IPS-NIHi7 (cell line): ENCODE measurements at regions not wholly inside any gene's neighbourhood (a gene's known extent, or its start where the extent isn't known, plus 50 kb on each side); places are given as distances from the start of the nearest gene placed in this dataset.

Source experiments
- DNase-seq: peaks from one replicate; pipeline ENCODE4 v3.0.0; 2012; ENCODE audit warnings: mixed read lengths; ENCODE audit errors: extremely low spot score

DNA sequence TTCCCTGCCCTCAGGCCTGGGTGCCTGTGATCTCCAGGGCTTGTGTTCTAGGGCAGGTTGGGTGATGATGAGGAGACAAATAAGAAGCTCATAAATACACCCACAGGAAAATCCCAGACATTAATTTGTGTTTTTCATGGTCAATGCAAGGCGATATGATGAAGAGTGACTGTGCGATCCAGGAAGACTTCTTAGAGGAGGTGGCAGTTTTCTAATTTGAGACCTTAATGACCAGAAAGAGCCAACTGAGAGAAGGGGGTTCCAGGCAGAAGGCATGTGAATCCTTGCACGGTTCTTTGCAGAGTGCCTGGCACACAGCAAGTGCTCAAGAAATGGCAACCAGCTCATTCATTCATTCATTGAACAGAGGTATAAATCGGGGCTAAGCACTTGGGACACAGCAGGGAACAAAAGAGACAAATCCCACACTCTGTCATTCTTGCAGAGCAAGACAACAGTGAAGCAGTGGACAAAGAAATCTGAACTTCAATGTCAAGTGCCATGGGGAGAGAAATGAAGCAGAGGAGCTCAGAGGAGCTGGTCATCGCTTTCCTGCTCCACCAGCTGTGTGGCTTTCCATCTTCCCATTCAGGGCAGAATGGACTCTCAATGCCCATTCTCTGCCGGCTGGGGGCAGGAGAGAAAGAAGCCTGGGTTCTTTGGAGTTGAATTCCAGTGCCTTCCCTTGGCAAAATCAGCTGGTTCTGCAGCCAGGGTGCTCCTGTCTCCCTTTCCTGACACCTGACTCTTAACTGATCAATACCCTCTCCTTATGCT lies 128.3 kb downstream of the AACS start:
- DNase-seq: no peak

DNA sequence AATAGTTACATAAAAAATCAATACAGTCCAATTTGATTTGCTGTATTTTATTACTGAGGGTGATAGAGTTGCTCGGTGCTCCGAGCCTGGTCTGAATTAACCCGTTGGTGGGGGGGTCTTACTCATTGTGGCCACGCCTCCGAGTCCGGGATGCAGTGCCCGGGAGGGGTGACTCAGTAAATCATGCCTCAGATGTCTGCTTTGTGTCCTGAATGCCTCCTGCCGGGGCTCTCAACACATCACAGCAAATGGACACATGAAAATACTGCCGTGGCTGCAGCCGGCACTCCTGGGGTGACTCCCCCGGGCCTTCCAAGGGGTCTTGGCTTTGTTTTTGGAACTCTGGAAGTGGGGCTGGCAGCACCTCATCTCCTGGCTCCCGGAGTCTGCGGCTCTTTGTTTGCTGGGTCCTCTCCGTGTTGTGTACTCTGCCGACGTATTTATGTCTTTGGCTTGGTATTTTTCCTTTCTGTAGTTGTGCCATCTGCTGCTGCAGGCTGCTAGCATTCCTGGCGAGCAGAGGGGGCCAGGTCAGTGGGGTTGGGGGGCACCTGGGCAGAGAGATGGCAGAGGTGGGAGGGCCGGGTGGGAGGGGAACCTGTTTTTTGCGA lies 129.0 kb downstream of the AACS start:
- peak; percentile 66 for DNase-seq

DNA sequence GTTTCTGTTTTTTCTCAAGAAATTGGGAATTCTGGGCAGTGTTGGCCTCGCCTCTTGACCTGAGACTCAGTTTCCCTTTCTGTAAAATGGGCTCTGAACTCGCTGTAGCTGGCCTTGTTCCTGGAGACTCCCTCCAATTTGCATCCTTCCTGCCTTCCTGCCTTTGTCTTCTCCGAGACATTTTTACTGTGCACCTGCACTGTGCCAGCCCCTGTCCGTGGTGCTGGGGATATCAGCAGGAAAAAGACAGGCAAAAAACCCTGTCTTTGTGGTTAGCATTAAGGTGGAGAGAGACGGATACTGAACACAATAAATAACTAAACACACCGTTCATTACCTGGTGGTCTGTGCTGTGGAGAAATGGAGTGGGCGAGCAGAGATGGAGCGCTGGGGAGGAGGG lies 129.8 kb downstream of the AACS start:
- DNase-seq: no peak

DNA sequence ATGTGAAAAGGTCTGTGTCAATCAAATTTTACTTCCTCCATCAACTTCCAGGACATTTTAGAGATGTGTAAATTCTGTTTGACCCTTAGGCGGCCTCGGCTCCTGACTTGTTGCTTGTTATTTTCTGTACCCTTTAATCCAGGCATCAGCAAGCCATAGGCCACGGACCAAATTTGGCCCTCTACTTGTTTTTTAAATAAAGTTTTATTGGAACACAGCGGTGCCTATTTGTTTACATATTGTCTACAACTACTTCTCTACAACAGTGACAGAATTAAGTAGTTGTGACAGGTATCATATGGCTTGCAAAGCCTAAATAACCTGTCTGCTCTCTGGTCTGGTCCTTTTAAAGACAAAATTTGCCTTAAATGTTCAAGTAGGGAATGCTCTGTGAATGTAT lies 132.1 kb downstream of the AACS start:
- DNase-seq: no peak

DNA sequence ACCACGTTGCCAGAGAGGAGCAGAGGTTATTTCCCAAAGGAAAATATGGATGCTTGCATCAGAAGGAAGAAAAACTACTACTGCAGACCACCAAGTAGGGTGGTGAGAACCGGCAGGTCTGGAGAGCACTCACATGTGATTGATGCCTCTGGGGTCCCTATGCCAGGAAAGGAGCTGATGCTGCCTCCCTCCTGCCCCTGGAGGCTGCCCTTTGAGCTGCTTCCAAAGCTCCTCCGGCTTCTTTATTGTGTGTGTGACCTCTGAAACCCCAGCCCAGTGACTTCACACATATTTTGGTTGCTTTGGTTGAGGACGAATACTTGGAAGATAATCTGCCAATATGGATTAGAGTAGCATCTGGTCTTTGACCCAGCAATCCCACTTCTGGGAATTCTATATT lies 133.4 kb downstream of the AACS start:
- DNase-seq: no peak

DNA sequence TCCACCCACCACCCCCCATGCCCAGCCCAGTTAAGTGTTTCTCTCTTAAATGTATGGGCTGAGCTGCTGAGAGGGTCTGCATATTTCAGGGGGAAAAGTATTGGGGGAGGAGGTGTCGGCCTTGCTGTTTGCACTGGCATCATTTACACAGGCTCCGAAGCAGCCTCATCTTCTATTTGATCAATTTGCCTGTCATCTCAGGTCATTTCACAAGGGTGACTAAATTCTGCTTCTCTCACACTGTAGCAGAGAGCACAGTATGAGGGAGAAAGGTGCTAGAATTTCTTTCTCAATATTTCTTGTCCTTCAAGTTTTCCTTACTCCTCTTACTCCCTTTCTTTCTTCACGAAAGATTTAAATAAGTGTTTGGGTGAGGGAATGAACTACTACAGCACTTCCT lies 135.9 kb downstream of the AACS start:
- DNase-seq: no peak

DNA sequence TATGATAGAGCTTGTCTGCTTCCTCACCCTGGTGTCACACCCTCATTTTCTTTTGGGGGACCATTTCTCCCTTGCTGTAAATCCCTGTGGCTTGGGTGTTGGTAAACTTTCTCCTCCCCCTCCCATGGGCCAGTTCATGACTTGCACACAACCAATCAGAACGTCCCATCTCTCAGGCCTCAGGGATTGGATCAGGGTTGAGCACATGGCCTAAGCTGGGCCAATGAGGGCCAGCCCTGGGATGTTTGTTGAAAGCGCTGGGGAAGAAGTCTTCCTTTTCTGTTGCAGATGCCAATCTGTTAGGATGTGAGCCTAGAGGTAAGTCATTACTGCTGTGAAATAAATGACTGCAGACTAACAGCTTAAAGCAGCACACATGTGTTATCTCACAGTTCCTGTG lies 136.7 kb downstream of the AACS start:
- no peak for DNase-seq

DNA sequence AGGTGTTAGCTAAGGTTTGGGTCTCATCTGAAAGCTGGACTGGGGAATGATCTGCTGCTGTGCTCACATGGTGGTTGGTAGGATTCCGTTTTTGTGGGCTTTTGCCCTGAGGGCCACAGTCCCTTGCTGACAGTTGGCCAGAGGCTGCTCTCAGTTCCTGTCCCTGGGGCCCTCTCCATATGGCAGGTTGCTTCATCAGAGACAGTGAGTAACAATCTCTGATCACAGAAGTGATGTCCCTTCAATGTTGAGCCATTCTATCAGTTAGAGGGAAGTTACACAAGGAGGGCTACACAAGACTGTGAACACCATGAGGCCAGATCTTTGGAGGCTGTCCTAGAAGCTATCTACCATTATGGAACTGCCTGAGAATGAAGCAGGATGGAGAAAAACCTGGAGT lies 137.2 kb downstream of the AACS start:
- no peak for DNase-seq

DNA sequence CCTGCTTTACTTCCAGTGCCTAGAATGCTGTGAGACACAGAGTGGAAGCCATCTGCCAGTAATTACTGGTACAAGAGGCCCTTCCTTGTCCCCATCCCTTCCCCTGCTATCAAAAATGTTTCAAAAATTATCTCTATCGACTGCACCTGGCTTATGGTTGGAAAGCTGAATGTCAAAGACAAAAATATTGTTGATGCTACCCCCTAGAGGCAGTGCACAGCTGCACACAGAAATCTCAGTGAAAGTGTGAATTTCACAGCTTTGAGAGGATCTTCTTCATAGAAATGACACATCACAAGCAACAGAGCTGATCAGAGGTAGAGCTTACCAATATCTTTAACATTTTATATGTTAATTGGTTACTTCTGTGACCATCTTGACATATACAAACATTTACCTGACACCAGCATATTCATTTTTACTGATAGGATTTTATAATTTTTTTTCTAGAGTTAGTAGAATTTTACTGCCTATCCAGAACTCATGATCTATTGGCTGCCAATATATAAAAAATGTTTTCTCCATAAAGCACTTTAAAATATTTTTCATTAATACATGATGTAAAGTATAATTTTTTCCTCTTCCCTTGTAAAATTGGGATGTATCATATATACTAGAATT lies 138.0 kb downstream of the AACS start:
- no peak for DNase-seq

DNA sequence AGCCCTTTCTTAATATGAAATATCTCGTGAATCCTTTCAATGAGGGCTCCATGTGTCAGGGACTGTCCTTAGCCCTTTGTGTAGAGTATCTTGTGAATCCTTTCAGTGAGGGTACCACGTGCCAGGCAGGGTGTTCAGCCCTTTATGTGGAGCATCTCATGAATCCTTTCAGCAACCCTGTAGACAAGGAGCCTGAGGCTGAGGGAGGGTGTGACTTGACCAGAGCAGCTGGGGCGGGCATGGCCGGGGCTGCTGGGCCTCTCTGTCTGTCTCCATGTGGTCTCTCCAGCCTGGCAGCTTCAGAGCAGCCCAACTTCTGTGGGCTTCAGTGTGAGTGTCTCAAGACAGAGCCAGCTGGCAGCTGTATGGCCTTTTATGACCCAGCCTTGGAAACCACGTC lies 140.2 kb downstream of the AACS start:
- DNase-seq: no peak

DNA sequence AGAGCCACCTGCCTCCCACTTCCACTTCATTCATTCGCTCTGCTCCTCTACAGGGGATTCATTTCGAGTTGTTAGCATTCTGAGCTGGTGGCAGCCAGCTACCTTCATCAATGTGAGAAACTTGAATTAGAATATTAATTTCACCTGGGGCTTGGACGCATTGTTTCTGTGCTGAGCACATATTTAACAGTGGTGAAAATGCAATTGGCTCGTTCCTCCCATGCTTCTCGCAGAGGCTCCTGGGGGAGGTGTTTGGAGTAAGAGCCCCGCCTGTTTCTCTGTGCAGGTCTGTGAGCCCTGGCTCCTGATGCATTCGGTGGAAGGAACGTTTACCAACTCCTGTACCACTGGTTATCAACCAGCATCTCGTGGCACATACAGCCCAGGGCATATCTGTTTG lies 141.5 kb downstream of the AACS start:
- no peak for DNase-seq

DNA sequence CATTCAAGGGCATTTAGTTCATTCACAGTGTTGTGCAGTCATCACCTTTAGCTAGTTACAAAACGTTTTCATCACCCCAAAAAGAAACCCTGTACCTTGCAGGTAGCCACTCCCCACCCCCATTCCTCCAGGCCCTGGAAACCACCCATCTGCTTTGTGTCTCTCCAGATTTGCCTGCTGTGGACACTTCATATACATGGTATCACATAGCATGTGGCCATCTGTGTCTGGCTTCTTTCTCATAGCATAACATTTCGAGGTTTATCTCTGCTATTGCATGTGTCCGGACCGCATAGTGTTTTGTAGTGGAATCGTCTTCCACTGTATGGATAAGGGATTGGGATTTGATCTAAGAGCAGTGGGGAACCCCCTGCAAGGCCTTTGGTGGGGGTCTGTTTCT lies 143.1 kb downstream of the AACS start:
- no peak for DNase-seq

DNA sequence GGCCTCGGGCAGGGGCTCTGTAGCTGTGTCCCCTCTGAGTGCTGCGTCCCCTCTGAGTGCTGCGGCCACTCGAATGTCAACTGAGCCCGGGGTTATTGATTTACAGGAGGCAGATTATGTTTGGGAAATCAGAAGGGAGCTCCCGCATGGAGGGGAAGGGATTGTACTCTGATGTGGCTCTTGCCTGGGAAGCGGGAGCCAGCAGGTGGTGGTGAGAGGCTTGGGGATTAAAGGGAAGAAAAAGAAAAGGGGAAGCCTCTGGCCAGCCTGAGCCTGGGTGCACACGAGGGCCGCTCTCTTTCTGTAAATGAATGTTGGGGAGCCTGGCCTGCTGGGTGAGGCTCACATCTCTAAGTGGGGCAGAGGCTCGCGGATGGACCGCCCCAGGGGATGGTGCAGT lies 143.7 kb downstream of the AACS start:
- DNase-seq: peak; percentile 55

DNA sequence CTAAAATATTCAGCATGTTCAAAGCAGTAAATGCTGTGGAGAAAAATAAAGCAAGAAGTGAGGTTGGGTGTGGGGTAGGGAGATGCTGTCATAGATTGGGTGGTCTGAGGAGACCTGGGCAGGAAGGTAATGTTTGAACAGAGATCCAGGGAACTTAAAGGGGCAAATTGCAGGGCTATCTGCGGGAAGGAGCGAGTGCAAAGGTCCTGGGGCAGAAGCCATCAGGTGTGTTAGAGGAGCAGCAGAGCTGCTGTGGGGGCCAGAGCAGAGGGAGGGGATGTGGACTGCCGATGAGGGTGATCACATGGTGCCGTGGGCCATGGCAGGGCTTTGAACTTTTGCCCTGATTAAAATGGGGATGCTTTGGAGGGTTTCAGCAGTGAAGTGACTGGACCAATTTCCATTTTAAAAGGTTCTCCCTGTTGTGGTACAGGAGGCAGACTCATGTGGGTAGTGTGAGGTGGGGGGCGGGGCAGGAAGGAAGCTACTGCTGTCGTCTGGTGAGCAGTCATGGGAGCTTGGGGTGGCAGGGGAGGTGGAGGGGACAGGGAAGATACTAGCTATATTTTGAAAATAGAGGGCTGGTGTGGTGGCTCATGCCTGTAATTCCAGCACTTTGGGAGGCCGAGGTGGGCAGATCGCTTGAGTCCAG lies 145.0 kb downstream of the AACS start:
- DNase-seq: no peak

DNA sequence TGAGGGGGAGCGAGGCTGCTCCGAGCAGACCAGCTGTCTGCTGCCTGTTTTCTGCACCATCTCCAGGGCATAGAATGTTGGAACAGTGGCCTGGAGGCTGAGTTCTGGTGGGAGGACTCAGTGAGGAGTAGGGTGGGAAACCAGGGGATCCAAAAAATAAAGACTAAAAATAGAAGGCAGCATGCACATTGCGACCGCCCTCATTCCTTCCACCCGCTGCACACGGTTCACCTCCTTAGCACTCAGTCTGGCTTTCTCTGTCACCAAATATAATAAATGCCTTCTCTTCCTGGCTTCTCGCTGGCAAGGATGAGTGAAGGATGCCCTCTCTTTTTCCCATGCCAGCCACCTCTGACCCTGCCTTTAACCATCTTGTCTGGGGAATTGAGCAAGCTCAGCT lies 146.2 kb downstream of the AACS start:
- DNase-seq: no peak

DNA sequence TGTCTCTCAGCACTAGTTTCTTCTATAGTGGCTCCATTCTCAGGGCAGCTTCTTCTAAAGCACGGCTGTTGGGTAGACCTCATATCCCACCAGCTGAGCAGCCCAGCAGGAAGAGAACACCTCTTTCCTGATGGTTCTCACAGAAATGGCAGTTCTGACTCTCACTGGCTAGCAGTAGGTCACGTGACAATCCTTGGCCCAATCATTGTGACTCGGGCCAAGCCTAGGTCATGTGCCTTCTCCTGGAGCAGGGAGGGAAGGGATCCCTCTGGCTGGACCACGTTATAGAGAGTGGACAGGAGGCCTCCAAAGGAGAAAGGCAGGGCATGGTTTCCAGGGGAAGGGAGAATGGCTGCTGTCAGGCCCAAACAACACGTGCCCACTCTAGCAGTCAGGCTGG lies 149.1 kb downstream of the AACS start:
- no peak for DNase-seq

DNA sequence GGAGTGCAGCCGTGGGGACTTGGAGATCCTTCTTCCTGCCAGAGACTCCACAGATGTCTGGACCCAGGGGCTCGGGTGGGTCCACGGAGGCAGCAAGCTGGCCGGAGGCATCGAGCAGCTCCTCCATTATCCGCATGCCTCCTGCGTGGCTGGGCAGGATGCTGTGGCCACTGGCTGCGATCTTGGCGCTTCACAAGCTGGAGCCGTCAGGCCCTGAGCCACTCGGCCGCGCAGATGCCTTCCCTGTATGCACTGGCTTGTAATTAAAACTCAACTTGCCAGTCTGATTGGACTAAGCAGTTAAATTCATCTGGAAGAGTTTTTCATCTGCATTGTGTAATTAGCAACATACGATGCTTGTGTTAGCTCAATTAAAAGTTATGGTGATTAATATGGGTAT lies 151.5 kb downstream of the AACS start:
- no peak for DNase-seq

DNA sequence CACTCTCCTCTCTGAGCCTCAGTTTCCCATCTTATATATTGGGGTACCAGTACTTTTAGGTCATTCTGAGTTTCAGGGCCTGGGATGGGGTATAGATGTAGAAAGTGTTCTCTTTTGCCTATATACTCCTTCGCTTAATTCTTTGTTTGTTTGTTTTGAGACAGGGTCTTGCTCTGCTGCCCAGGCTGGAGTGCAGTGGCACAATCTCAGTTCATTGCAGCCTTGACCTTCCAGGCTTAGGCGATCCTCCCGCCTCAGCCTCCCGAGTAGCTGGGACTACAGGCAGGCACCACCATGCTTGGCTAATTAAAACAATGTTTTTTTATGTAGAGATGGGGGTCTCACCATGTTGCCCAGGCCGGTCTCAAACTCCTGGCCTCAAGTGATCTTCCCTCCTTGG lies 152.1 kb downstream of the AACS start:
- no peak for DNase-seq

DNA sequence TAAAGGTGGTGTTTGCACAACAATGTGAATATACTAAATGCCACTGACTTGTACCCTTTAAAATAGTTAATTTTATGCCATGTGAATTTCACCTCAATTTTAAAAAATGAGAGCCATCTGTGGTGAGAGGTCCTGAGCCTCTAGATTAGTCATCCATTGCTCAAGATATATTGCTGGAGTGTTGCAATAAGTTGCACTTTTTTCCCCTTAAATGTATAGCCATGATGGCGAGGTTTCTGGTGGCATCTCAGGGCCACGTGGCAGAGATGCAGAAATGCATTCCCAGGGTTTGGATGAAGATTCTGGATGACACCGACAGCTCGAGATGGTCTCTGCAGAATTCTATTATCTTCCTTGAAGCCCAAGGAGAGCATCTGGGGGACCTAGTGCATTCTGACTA lies 153.7 kb downstream of the AACS start:
- no peak for DNase-seq

DNA sequence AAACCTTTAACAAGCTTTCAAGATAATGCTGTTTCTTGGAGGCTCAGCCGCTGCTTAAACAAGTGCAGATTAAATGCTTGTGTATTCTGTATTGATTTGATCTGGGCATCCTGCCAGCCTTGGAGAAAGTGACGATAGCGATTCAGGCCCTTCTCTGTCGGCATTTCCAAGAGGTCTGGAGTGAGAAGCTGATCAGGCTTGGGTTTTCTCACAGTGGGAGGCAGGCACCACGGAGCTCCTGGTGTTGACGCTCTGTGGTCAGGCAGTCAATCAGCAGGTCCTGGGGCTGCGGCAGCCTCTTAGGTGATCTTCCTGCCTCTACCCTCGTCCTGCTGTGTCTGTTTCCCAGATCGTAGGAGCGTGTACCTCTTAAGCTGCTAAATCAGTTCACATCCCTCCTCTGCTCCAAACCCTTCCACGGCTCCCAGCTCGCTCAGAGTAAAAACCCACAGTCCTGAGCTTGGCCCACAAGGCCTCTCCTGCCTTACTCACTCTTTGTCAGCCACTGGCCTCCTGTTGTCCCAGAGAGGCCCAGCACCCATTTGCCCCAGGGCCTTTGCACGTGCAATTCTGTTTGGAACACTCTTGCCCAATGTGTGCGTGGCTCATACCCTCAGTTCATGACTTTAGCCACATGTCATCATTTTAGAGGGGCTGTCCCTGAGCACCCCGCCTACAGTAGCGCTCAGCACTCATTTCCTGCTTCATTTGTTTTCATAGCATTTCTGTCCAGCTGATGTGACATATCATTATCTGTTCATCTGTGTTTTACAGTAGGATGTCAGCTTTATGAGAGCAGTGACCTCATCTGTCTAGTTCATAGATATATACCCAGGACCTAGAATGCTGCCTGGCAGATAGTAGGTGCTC lies 155.4 kb downstream of the AACS start:
- DNase-seq: no peak

DNA sequence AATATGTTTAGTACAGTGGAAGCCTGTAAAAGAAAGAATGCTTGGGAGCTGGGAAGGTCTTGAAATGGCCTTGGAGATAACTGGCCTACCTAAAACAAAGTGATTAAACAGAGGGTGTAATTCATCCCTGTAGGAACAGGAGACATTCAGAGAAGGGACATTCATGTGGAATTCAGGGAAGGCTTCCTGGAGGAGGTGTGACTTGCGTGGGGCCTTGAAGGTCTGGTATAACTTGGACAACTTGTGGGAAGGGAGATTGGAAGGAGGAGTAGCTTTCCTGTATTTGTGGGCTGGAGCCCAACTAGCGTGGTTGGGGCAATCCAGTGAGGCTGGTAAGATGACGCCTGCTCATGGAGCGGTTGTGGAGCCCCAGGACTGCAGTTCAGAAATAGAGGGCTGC lies 156.4 kb downstream of the AACS start:
- no peak for DNase-seq

DNA sequence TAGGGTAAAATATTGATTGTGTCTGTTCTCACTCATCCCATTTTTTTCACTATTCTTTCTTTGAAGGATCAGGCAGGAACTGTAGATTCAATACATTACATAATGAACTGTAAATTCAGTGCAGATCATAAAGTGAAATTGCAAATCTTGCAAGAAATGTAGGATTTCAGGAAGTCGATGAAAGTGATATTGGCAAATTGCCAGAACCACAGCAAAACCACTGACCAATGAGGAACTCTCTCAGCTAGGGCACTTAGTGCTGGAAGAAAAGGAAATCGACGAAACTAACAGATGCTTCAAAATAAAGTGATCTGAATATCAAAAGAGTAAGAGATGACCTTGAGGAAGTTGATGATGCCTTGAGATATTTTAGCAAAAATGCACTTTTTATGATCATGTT lies 157.6 kb downstream of the AACS start:
- DNase-seq: no peak
